ENCODE measurements at regions not wholly inside any gene's neighbourhood (a gene's known extent, or its start where the extent isn't known, plus 50 kb on each side); places are given as distances from the start of the nearest gene placed in this dataset.

DNA sequence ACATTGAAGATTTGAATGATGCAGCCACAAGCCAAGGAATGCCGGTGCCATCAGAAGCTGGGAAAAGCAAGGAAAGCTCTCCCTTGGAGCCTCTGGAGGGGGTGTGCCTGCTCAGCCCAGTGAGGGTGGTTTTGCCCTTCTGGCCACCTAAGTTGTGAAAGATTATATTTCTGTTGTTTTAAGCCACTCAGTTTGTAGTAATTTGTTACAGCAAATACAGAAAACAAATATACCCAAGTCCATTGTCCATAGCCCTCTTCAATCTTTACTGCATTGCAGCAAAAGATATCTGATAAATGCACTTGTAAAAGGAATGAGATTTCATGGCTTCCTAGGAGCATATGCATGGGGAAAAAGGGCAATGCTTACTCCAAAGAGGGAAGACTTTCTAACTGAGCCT lies 447.9 kb downstream of the HAPSTR1 start:
- TF ChIP-seq, protein P1, sequence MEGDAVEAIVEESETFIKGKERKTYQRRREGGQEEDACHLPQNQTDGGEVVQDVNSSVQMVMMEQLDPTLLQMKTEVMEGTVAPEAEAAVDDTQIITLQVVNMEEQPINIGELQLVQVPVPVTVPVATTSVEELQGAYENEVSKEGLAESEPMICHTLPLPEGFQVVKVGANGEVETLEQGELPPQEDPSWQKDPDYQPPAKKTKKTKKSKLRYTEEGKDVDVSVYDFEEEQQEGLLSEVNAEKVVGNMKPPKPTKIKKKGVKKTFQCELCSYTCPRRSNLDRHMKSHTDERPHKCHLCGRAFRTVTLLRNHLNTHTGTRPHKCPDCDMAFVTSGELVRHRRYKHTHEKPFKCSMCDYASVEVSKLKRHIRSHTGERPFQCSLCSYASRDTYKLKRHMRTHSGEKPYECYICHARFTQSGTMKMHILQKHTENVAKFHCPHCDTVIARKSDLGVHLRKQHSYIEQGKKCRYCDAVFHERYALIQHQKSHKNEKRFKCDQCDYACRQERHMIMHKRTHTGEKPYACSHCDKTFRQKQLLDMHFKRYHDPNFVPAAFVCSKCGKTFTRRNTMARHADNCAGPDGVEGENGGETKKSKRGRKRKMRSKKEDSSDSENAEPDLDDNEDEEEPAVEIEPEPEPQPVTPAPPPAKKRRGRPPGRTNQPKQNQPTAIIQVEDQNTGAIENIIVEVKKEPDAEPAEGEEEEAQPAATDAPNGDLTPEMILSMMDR (IDR thresholded peaks at IDR 0.05; ENCODE audit: insufficient read depth, low read length) = no peak
- H3K4me3 ChIP-seq (ENCODE audit: low read depth, low read length) = no peak overlapping the region
- no peak for DNase-seq (ENCODE audit: low read depth)

DNA sequence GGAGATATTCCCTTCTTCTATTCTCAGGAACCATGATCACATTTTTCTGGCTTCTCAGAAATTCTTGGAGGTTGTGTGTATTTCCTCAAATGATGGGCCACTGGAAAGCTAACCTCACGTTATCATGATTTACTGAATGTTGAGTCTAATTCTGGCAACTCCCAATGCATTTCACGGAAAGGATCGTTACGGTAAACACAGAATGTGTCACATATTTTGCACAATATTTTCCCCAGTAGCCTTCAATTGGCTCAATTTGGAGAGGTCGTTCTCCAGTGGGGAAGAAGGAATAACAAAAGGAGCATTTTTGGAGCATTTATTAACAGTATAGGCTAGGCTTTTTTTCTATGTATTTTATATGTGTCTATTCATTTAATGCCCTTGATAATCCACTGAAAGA lies 450.3 kb downstream of the HAPSTR1 start:
- H3K4me3 ChIP-seq (ENCODE audit: low read depth, low read length) = no peak overlapping the region
- no peak for DNase-seq (ENCODE audit: low read depth)
- TF ChIP-seq, protein P1 (IDR thresholded peaks at IDR 0.05; ENCODE audit: insufficient read depth, low read length) = no peak

DNA sequence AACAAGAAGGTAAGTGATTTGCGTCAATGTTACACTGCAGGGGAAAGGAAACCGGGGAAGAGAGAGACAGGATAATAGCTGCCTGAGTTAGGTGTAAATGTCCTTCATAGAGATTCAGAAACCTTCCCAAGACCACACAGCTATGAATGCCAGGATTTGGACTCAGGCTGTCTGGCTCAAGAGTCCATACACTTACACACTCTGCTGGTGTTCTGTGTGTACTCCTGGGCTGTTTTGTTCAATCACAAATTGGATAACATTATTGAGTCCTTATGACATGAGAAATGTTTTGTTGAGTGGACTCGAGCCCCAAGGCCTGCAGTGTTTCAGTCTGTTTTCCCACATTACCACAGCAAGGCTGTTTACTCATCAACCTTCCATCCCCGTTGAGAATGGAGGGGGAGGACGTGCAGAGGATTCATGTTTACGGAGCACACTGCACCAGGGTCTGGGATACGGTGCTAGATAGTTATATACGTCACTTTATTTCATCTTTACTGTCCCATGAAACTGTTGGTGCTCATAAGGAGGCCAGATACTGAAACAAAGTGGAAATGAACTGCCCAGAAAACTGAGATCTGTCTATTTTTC lies 450.8 kb downstream of the HAPSTR1 start:
- no peak for DNase-seq (ENCODE audit: low read depth)
- TF ChIP-seq, protein P1 (IDR thresholded peaks at IDR 0.05; ENCODE audit: insufficient read depth, low read length) = no peak
- no peak overlapping the region for H3K4me3 ChIP-seq (ENCODE audit: low read depth, low read length)

DNA sequence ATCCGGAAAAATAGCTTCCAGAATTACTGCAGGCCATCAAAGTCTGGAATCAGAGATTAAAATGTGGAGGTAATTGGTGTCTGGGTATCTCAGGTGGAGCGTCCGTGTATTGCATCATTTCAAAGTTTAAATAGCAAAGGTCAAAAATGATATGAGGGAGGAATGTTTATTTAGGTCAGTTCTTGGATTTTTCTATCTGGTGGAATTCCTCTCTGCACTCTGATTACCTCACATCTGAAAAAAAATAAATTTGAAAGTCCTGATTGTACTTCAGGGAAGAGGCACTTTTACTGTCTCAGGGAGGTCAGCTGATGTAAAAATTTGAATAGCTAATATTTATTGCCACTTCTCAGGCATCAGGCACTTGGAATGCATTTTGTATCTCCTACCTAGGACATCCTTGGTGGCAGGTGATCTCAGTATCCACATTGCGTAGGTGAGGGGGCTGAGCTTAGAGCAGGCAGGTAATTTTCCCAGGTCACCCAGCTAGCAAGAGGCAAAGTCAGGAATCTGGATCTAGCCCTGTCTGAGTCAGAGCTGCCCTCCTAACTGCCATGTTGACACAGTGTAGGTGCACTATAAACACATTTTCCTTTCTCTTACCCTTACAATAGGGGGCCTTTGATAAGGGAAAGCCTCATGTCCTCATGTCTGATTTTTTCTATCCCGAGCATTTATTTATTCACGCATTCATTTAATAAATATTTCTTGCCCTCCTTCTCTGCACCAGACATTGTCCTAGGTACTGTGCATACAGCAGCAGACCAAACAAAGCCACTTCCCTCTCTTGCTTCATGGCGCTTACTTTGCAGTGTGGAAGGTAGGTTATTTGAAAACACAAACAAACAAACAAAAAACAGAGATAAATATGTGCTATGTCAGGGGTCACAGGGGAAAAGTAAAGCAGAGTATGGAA lies 454.3 kb downstream of the HAPSTR1 start:
- no peak overlapping the region for H3K4me3 ChIP-seq (ENCODE audit: low read depth, low read length)
- DNase-seq (ENCODE audit: low read depth) = no peak
- TF ChIP-seq, protein P1 (IDR thresholded peaks at IDR 0.05; ENCODE audit: insufficient read depth, low read length) = no peak

DNA sequence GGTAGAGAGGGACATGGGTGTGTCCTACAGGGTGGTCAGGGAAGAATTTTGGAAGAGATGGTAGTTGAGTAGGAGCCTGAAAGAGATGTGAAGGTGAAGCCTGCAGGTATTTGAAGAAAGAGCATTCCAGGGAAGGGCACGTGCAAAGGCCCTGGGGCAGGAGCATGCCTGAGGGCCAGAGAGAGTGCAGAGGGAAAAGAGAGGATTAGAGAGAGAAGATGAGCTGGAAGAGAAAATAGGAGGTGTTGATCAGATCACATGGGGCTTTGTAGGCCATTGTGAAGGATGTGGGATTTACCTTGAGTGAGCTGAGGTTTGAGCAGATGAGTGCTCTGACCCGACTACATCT lies 455.0 kb downstream of the HAPSTR1 start:
- no peak for DNase-seq (ENCODE audit: low read depth)
- TF ChIP-seq, protein P1 (IDR thresholded peaks at IDR 0.05; ENCODE audit: insufficient read depth, low read length) = no peak
- H3K4me3 ChIP-seq (ENCODE audit: low read depth, low read length) = no peak overlapping the region

DNA sequence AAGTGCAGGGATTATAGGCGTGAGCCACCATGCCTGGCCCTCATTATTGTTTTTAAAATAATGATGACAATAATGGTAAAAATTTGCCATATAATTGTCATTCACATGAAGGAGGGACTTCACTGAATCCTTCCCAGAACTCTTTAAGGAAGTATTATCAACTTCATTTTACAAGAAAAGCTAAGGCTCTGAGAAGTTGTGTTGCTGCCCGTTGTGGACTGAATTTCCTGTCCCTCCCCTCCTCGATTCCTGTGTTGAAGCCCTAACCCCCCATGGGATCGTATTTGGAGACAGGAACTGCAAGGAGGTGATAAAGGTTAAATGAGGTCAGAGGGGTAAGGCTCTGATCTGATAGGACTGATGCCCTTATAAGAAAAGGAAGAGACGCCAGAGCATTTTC lies 458.0 kb downstream of the HAPSTR1 start:
- TF ChIP-seq, protein P1 (IDR thresholded peaks at IDR 0.05; ENCODE audit: insufficient read depth, low read length) = no peak
- DNase-seq (ENCODE audit: low read depth) = no peak
- H3K4me3 ChIP-seq (ENCODE audit: low read depth, low read length) = no peak overlapping the region

Data from fibroblast of the aortic adventitia (primary cell).